Inflammatory macrophage treated with lipopolysaccharide for 1 hour (primary cell): ENCODE measurements at regions not wholly inside any gene's neighbourhood (a gene's known extent, or its start where the extent isn't known, plus 50 kb on each side); places are given as distances from the start of the nearest gene placed in this dataset.
"Not testable (repeated sequence)": the region's sequence is repeated elsewhere in the genome, so short reads cannot be mapped to it uniquely, and the experiment has no call there.

Experiments
- DNase-seq, 2 donors: peaks; one replicate each; pipeline ENCODE4 v3.0.0-alpha.2; 2020 to 2022

DNA sequence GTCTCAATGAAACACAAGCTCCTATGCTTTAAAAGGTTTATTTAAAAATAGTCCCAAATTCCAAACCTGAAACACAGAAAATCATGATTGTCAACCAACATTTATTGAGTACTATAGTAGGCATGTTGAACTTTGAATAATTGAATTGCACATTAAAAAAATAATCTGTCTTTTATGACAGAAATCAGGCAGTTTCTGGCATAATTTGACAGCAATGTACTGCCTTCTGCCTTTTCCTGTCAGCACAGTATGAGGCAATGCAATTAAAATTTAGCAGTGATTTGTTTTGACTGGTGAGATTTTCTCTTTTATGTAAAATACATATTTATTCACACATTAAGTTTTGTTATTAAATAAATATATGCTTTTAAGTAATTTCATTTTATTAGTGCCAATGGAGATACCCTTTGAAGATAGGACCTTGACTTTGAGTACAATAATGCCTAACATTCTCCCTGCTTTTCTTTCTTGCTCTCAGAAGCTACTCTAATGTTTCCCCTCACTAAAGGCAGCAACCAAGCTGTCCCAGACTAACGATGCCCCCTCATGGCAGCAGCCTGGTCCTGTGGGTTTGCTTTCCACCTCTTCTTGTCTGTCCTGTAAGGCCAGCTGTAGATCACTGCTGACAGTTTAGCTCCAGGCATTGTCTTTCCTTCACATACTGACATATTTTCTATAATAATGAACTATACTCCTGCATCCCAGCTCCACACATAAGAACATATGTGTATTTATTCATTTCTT is 346.7 kb downstream of the IL20RB start:
- DNase-seq, result no peak

GRCh38 chr3:137324114-137324513 is 366.3 kb downstream of the IL20RB start:
- no peak for DNase-seq

- no peak for DNase-seq
Measured at GRCh38 chr3:137325170-137325569, 367.4 kb downstream of the IL20RB start.

- DNase-seq, result no peak
Measured at GRCh38 chr3:137325934-137326333, 368.2 kb downstream of the IL20RB start.

- no peak for DNase-seq
Measured at GRCh38 chr3:137329594-137329993, 371.8 kb downstream of the IL20RB start.

- DNase-seq, result no peak
Measured at GRCh38 chr3:137330246-137330645, 372.5 kb downstream of the IL20RB start.

GRCh38 chr3:137332297-137332696 is 374.5 kb downstream of the IL20RB start:
- DNase-seq, result no peak

- no peak for DNase-seq
Measured at GRCh38 chr3:137335478-137335877, 377.7 kb downstream of the IL20RB start.

DNA sequence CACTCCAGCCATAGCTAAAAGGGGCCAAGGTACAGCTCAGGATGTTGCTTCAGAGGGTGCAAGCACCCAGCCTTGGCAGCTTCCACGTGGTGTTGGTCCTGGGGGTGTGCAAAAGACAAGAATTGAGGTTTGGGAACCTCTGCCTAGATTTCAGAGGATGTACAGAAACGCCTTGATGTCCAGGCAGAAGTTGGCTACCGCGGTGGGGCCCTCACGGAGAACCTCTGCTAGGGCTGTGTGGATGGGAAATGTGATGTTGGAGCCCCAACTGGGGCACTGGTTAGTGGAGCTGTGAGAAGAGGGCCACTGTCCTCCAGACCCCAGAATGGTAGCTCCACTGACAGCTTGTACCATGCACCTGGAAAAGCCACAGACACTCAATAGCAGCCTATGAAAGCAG is 380.6 kb downstream of the IL20RB start:
- DNase-seq, result not testable (repeated sequence)

DNA sequence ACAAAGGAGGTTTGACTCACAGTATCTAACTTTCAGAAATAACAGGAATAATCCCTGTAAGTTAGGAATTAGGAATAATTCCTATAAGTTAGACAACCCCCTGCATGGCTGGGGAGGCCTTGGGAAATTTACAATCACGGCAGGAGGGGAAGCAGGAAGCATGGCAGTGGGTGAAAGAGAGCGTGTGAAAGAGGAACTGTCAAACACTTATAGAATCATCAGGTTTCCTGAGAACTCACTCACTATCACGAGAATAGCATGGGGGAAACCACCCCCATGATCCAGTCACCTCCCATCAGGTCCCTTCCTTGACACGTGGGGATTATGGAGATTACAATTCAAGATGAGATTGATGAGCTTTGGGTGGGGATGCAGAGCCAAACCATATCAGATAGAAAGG is 385.5 kb downstream of the IL20RB start:
- DNase-seq, result no peak

- DNase-seq, result no peak
Measured at GRCh38 chr3:137347132-137347531, 389.3 kb downstream of the IL20RB start.

DNA sequence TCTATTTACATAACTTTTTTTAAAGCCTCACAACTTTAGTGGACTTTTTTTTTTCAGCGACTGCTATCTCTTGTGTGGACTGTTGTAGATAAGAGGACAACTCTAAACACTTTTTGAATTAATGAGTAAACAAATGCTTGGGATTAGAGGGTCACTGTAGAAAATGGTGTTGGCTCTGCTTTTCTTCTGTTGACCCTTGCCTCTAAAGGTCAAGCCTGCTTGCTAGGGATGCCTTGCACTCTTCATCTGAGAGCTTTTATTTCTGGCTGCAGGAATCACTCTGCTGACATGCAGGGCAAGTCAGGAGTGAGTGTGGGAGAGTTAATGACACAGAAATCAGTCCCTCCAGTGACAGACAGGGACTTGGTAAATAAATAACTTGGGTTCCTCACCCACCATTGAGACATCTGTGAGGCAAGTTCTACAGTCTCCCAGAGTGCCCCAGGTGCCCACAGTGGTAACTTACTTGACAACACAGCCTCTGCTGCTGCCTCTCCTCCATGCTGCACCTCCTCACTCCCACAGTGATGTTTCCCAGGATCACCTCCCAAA is 390.1 kb downstream of the IL20RB start:
- no peak for DNase-seq

DNA sequence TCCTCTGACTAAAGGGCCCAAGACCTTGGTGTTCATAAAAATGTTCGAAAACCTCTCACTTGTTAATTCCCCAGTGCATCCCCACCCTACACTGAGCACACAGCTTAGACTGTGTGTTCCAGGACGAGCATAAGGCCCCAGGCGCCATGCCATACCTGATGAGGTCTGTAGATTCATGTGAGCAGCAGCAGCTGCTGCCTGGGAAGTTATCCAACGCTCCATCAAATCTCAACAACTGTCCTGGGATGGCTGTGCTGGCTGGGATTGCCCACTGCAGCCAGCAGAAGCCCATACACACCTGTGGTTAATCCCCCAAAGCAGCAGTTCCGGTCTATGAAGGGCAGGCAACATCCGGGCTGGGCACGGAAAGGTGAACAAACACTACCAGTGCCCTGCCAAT is 391.2 kb downstream of the IL20RB start:
- DNase-seq, result no peak

DNA sequence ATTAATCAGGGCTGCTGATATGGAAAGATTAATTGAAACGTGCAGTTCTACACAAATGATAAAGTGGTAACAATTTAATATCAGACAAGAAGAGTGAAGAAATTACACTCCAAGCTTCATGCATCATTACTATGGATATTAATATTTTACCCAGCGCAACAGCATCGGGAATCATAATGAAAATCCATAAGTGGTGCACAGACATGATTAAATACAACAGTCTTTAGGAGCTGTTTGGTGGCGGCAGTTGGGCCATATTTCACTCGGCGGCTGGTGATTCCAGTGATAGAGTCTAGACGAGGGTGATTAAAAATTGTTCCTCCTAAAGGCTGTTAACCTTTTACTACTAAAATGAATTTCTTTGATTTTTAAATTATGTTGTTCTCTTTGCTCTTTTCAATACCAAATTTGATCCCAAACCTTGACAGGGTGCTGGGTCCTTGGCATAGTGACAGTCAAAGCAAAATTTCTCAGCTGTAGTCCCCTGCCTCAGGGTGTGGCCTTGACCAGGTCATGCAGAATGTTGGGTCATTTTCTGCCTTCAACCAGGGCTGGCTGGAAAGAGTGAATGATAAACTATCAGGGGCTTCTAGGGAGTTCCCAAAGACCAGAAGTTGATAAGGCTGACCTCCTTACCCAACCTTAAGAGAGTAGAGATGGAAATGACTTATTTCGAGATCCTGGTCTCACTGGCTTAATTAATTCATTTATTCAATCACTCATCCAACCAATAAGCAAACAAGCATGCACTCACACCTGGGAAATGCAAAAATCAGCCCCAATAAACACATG is 392.0 kb downstream of the IL20RB start:
- no peak for DNase-seq

DNA sequence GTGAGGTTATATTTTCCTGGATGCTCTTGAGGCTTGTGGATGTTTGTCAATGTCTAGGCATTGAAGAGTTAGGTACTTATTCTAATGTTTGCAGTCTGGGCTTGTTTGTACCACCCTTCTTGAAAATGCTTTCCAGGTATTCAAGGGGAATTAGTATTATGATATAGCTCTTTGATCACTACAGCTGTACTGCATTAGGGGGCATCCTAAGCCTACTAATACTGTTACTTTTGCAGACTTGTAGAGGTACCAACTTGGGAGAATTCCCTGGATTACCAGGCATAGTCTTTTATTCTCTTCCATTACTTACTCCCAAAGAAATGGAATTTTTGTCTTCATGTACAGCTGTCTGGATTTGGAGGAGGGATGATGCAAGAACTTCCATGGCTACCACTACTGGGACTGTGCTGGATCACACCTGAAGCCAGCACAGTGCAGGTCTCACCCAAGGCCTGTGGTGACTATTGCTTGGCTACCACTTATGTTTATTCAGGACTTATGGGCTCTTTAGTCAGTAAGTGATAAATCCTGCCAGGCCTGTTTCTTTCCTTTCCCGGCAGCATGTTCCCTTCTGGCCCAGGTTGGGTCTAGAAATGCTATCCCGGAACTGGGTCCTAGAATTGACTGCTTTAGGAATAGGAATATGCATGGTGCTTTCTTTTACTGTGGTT is 402.9 kb downstream of the IL20RB start:
- DNase-seq, result no peak

GRCh38 chr3:137382005-137382594 is 382.0 kb upstream of the SOX14 start:
- no peak for DNase-seq

DNA sequence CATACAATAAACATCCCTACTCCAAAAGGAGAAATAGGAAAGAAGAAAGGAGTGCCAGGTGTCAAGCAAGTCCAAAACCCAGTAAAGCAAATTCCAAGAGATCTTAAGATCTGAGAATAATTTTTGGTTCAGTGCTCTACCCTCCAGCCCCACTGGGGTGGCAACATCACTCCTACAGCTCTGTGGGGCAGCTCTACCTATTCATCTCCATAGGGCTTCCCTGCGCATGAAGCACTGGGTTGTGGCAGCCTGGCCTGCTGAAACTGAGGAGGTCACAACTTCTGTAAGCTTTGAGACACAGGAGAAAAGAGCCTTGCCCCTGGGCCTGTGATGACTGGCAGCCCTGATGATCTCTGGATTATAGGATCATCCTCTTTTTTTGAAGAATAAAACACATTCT is 378.2 kb upstream of the SOX14 start:
- DNase-seq, result no peak

GRCh38 chr3:137409584-137409983 is 354.5 kb upstream of the SOX14 start:
- no peak for DNase-seq

DNA sequence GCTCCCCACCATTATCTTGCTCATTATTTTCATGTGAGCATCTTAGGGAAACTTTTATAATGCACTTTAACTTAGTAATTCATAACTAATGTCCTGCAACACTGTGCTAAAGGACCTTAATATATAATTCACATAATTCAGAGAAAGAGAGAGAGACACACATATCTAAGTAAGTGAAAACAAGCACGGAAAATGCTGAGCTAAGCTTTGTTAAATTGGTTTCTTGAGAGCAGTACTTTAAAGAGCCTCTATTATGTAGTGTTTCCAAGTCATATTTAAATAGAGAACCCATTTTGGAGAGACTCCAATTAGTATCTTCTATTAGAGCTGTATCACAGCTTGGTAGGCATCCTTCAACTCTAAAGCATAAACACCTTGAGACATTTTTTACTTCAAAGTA is 354.1 kb upstream of the SOX14 start:
- no peak for DNase-seq

DNA sequence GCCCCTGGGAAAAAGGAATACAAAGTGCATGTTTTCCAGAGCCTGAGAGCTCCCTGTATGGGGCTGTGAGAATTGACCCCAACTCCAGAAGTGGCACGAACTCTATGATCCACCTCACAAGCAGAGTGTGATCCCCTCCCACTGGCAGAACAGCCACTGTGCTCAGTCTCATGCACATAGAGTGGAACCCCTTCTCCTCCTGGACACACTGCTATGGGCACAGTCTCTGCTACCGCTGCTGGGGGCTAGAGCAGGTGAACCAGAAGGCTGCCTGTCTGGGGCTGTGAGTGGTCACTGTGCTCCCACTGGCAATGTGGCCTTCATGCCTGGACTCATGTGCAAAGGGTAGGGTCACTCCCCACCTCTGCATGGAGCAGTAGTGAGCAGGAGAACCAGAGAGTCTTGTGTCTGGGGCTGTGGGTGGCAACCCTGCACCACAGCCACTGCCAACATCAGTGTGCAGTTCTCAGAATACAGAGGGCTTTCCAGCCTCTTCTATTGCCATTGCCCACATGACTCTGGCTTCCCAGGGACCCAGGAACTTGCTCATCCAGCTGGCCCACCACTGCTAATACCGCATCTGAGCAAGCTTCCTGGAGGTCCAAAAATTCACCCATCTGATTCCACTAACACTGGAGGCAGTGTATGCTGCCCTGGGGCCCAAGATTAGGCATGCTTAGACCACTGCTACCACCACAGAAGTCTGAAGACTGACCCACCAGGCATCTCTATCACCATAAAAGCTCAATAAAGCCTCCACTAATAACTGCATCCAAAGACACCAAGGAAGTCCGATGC is 343.7 kb upstream of the SOX14 start:
- no peak for DNase-seq

- DNase-seq, result no peak
Measured at GRCh38 chr3:137438561-137438960, 325.6 kb upstream of the SOX14 start.

GRCh38 chr3:137460944-137461343 is 303.2 kb upstream of the SOX14 start:
- DNase-seq, result no peak
